ENCODE measurements at regions not wholly inside any gene's neighbourhood (a gene's known extent, or its start where the extent isn't known, plus 50 kb on each side); places are given as distances from the start of the nearest gene placed in this dataset.

GRCh38 chr9:28620661-28621060 lies 1047.4 kb upstream of the C9orf72 start:
- DNase-seq (ENCODE audit: low spot score): no peak

GRCh38 chr9:28624771-28625170 lies 1051.5 kb upstream of the C9orf72 start:
- no peak for DNase-seq (ENCODE audit: low spot score)

DNA sequence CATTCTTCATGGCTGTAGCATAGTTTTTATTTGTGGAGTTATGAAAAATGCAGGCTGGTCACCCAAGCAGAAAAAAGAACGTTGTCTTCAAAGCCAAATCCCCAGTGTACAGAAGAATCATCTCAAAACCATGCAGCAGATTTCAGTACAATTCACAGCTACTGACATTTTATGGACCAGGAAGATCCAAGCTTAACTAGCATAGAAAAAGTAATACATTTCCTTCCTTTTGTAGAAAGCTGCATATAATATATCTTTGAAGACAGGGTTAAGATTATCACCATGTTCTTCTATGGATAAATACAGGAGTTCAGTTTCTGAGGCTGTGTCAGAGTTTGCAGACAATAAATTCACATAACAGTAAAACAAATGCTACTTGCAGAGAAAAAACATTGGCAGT lies 1054.8 kb upstream of the C9orf72 start:
- DNase-seq (ENCODE audit: low spot score): no peak

- no peak for DNase-seq (ENCODE audit: low spot score)
Observed at GRCh38 chr9:28648723-28649122, 1075.4 kb upstream of the C9orf72 start.

- DNase-seq (ENCODE audit: low spot score): no peak
Observed at GRCh38 chr9:28650327-28650726, 1077.0 kb upstream of the C9orf72 start.

- DNase-seq (ENCODE audit: low spot score): no peak
Observed at GRCh38 chr9:28651050-28651722, 1077.9 kb upstream of the C9orf72 start.

DNA sequence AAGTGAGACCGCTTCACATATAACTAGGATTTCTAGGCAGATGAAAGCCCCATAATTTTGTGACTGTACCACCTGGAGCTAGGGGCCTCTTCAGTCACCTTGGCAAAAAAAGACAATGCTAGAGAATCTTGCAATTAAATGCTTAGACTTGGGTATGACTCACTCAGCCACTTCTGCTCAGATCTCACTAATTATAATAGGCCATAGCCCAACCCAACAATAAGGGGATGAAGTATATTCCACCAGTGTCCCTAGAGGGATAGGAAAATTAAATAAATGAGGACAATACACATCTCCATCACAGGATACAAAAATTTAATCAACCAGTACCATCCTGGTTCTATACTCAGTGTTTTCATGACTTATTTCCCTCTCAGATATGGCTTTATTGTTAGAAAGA lies 1079.9 kb upstream of the C9orf72 start:
- DNase-seq (ENCODE audit: low spot score): no peak

- no peak for DNase-seq (ENCODE audit: low spot score)
Observed at GRCh38 chr9:28656727-28657126, 1083.4 kb upstream of the C9orf72 start.

DNA sequence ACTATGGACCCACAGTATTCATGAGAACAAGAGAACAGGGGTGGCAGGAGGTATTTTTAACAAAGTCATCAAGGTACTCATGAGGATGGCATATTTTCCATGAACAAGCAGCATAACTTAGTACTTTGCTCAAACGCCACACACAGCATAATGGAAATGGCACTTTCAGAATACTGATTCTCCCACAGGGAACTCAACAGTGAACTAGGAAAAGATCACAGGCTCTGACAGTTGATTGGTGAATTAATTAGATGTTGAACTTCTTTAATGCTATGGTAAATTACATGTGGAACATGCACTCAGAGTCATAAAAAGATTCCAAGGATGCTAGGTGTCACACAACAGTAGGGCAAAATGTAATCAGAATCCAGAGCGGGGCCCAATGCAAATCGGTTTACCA lies 1088.6 kb upstream of the C9orf72 start:
- DNase-seq (ENCODE audit: low spot score): no peak

- DNase-seq (ENCODE audit: low spot score): no peak
Observed at GRCh38 chr9:28662675-28663074, 1089.4 kb upstream of the C9orf72 start.

- DNase-seq (ENCODE audit: low spot score): no peak
Observed at GRCh38 chr9:28668158-28668557, 1094.9 kb upstream of the C9orf72 start.

- no peak for DNase-seq (ENCODE audit: low spot score)
Observed at GRCh38 chr9:28671000-28671399, 1097.7 kb upstream of the C9orf72 start.

DNA sequence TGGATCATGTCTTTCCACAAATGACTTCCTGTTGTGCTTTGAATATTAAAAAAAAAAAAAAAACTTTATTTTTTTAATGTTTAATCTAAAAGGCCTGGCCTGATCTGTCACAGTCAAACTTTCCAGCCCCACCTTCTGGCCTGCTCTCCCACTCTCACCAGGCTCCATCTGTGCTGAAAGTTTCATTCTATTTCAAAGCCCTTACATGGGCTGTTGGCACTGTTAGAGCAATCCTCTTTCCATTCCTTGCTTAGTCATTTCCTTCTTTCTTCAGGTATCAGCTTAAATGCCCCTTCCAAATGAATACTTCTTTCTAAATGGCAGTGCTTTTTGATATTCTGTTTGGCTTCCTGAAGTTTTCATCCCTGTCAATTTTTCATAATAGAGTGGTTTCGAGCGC lies 1104.8 kb upstream of the C9orf72 start:
- no peak for DNase-seq (ENCODE audit: low spot score)

DNA sequence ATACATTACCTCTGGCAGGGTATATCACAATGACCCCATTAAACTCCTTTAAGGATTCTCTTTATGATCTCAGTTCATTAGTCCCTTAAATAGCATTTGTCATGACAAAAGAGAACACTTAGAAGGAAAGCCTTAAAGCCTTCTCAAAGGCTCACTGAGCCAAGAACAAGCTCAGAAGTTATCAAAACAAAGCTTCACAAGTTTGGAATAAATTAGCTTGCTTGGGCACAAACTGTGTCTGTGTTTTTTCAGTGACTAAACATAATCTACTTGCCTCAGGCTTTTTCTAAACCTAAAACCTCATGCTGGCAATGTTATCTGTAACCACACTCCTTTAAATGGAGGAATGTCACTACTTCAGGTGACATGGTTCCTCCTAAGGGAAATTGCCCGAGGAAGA lies 1114.9 kb upstream of the C9orf72 start:
- DNase-seq (ENCODE audit: low spot score): no peak

DNA sequence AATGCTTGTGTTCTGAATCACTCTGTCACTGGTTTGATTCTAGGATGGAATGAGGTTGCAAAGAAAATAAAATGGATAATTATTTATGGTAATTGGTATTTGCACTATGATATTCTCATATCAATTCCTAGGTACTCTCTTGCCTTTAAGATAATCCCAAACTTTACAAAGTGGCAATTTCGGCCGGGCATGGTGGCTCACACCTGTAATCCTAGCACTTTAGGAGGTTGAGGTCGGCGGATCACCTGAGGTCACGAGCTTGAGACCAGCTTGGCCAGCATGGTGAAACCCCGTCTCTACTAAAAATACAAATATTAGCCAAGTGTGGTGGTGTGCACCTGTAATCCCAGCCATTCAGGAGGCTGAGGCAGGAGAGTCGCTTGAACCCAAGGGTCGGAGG lies 1118.7 kb upstream of the C9orf72 start:
- DNase-seq (ENCODE audit: low spot score): no peak

GRCh38 chr9:28696960-28697359 lies 1123.7 kb upstream of the C9orf72 start:
- no peak for DNase-seq (ENCODE audit: low spot score)

DNA sequence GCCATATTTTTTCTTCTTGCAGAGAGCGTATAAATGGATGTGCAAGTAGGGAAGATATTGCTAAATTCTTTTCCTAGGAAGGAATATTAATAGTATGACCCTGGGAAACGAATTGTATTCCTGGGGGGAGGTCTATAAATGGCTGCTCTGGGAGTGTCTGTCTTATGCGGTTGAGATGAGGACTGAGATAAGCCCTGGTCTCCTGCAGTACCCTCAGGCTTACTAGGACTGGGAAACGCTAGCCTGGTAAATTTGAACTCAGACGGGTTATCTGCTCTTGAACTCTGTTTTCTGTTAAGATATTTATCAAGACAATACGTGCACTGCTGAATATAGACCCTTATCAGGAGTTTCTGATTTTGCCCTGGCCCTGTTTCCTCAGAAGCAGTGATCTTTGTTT lies 1126.4 kb upstream of the C9orf72 start:
- no peak for DNase-seq (ENCODE audit: low spot score)

DNA sequence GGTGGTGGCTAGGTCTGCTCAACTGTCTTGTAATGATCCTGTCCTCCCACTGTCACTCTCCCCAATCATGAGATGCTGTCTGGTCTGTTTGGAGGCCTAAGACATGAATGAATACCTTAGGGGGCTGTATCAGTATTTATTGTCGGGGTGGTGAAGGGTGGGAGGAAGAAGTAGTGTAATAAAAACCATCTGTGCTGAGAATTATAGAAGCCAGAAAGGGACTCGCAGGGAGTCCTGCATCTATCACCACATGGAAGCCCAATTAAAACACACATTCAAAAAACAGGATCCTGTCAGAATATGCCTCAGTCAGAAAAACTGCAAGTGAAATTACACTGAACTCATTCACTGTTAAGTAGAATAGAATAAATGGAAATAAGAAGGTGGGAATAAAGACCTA lies 1134.3 kb upstream of the C9orf72 start:
- no peak for DNase-seq (ENCODE audit: low spot score)

DNA sequence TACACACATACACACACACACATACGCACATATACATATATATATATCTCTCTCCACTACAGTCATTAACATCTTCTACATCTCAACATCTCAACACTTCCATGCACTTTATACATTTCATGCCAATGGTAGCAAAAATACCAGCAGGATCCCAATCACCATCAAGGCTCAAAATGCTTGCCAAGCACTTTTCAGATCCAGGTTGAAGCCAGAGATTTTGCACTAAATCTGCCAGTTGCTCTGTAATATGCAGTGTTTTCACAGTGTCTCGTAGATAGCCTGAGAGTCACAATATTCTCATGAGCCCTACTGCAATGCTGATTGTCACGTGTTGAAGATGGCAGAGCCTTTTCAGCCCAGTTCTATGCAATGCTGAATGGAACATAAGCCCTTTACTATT lies 1140.9 kb upstream of the C9orf72 start:
- no peak for DNase-seq (ENCODE audit: low spot score)

DNA sequence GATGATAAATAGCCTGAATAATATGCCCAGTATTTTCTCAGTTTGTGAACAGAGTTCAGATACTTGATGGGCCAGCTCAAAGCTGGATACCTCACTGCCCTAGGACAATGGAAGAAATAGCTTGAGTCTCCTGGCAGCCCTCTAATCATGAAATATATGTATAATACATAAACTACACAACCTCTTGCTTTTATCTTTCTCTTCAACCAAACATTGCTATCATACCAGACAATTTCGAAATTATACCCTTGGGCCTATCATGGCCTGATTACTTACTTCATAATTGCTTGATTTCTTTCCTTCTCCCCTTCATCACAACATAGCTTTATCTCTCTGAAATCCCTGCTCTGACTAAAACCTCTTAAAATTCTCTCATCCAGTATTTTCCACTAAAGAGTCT lies 1144.9 kb upstream of the C9orf72 start:
- DNase-seq (ENCODE audit: low spot score): no peak

GRCh38 chr9:28720746-28721145 lies 1147.5 kb upstream of the C9orf72 start:
- no peak for DNase-seq (ENCODE audit: low spot score)

DNA sequence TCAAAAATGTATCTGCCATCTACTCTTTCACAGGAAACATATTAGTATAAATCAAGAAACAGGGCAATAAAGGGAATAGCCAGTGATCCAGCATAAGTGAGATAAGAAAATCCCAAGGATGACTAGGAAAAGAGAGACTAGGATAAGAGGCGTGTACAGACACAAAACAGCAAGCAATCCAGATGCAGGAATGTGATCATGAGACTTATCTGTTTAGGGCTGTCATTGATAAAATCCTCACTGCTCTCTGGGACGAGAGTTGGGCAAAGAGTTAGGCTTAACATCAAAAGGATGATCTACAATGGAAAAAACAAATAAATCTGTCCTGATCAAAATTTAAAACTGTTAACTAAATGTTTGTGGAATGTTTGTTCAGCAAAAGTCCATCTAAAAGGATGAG lies 1156.8 kb upstream of the C9orf72 start:
- DNase-seq (ENCODE audit: low spot score): no peak

DNA sequence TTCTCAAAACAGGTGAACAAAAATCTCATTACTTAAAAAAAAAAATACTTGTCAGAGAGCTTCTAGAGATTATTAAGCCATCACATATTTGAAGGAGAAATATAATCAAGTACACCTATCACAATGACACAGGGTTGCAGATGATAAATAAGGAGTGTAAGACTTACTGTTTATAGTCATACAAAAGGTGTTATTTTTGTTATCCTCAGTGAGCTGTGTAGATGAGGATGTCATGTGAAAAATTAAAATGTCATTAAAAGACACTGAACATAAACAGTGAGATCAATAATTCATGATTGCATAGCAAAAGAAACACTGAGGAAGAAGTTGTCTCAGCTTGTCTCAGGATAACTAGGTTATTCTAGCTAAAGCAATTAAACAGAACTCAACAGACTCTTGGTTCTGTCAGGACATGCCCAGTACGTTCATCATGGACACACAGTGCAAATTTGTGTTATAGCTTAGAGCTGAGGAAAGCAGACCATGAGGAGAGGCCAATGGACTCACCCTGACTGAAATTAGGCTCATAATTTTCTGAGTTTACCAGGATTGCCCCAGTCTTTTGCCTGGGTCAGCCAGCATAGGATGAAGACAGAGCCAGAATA lies 1162.6 kb upstream of the C9orf72 start:
- no peak for DNase-seq (ENCODE audit: low spot score)

DNA sequence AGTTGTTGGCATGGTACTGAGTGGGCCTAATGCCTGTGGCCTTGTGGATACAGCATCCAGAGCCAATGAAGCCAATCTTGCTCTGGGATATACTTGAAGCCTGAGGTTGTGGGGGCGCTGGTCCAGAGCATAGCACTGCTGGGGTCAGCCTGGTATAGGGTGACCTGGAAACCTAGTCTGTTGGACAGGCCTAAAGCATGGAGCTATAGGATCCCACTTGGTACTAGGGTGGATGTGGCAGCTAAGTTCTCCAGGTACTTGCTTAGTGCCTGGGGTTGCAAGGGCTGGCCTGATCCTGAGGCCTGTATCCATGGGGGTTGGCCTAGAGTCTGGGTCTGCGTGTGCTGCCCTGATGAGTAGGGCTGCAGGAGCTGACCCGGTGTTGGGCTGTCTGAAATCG lies 1168.2 kb upstream of the C9orf72 start:
- DNase-seq (ENCODE audit: low spot score): no peak

Measured in HuH-7.5 (cell line).